ENCODE measurements at regions not wholly inside any gene's neighbourhood (a gene's known extent, or its start where the extent isn't known, plus 50 kb on each side); places are given as distances from the start of the nearest gene placed in this dataset.
"Not testable (repeated sequence)": the region's sequence is repeated elsewhere in the genome, so short reads cannot be mapped to it uniquely, and the experiment has no call there.

DNA sequence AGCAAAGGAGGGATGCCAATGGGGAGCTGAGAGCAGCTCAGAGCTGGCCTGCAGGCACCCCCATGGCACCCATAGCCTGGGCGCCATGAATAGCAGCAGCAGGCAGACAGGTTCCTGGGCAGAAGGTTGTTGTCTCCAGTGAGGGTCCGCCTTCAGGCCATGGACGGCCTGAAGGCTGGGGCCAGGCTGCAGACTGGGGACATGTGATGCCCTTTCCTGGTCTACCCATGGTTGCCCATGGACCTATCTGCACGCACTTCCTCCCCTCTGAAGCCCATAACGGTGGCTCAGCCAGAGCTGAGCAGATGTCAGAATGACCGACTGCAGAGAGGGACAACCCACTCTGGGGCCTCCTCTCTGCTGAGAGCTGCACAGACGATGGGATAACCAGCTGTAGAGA, 256.8 kb downstream of the PLOD2 start:
- DNase-seq (ENCODE audit: low read depth in 4 of 4, low spot score in 2 of 4) = no peak

GRCh38 chr3:145906301-145906700, 254.7 kb downstream of the PLOD2 start:
- DNase-seq (ENCODE audit: low read depth in 4 of 4, low spot score in 2 of 4) = no peak

- no peak for DNase-seq (ENCODE audit: low read depth in 4 of 4, low spot score in 2 of 4)
Measured at GRCh38 chr3:145906755-145907154, 254.2 kb downstream of the PLOD2 start.

GRCh38 chr3:145911016-145911415, 250.0 kb downstream of the PLOD2 start:
- DNase-seq (ENCODE audit: low read depth in 4 of 4, low spot score in 2 of 4) = no peak

- DNase-seq (ENCODE audit: low read depth in 4 of 4, low spot score in 2 of 4) = no peak
Measured at GRCh38 chr3:145915787-145916186, 245.2 kb downstream of the PLOD2 start.

GRCh38 chr3:145927736-145928135, 233.2 kb downstream of the PLOD2 start:
- not testable (repeated sequence) for DNase-seq (ENCODE audit: low read depth in 4 of 4, low spot score in 2 of 4)

GRCh38 chr3:145936971-145937370, 224.0 kb downstream of the PLOD2 start:
- DNase-seq (ENCODE audit: low read depth in 4 of 4, low spot score in 2 of 4) = no peak

DNA sequence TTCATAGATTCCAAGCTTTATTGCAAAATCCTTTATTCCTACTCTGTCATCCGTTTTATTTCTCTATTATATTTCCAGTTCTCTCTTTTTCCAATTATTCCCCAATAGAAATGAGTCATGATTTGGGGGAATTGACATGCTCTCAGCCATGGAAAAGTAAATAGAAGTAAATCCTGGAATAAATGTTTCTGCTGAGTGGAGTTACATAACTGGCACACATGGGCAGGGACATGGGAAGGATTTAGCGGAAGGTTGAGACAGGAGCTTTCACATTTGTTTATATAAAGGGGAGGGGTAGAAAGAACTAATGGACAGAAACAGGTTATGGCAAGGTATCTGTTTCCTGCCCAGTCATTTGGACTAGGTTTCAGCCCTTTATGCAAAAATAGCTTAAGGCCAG, 221.6 kb downstream of the PLOD2 start:
- no peak for DNase-seq (ENCODE audit: low read depth in 4 of 4, low spot score in 2 of 4)

DNA sequence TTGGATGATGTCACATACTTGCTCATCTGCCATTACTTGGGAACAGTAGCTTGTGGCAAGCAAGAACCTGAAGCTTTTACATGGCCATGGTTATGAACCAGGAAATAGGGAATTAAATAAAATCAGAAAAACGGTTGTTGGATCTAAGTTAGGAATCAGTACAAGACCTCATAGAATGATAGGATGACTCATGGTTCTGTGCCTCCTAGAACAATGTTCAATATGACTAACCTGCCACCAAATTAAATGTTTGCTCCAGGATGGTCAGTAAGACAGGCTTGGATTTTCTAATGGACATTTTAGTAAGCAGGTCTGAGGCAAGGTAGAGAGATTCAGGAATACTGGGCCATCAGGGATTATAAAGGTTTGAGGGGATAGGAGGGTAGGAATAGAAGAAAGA, 218.9 kb downstream of the PLOD2 start:
- no peak for DNase-seq (ENCODE audit: low read depth in 4 of 4, low spot score in 2 of 4)

DNA sequence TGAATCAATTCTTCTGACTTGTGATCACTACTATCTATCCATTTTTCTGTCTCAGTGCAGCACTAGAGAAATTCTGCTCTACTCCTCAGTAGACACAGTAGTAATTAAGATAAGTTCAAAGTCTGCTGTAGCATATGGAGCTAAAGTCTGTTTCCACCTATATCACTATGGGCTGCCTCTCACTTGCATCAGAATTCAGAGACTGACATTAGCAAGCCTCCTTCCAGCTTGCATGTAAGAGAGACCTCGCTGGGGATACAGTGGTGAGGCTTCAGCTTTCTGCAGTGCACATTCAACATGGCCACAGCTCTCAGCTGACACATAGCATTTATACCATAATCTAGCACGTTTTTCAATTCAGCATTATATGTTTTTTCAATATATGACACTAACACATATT, 217.0 kb downstream of the PLOD2 start:
- no peak for DNase-seq (ENCODE audit: low read depth in 4 of 4, low spot score in 2 of 4)

DNA sequence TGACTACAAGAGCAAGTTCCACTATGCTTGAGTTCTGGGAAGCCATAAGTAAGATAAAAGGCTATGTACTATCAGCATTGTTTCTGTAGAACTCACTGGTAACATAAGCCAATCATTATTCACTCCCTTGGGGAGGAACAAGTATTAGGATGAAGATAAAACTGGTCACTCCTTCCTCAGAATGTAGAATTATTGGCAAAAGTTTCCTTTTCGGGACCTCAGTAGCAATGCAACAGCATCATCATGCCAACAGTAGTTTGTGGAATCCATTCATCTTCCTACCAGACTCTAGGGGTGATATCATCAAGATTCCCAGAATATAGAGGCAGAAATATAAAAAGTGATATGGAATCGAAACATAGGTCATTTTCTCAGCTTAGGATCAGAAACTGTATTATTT, 209.5 kb downstream of the PLOD2 start:
- DNase-seq (ENCODE audit: low read depth in 4 of 4, low spot score in 2 of 4) = no peak

DNA sequence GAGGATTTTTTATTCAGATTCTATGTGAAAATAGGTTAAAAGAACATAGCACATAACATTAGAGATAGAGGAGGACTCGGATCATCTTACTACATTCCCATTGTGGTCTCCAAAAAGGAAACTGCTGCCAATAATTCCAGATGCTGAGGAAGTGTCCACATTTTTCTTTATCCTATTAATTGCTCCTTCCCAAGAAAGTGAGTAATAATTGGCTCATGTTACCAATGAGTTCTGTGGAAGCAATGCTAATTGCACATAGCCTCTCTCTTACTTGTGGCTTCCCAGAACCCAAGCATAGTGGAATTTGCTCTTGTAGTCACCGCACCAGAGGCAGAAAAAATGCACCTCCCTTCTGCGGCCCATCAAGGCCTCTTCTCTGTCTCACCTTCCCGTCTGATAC, 208.4 kb downstream of the PLOD2 start:
- DNase-seq (ENCODE audit: low read depth in 4 of 4, low spot score in 2 of 4) = no peak

- no peak for DNase-seq (ENCODE audit: low read depth in 4 of 4, low spot score in 2 of 4)
Measured at GRCh38 chr3:145953316-145953715, 207.7 kb downstream of the PLOD2 start.

- no peak for DNase-seq (ENCODE audit: low read depth in 4 of 4, low spot score in 2 of 4)
Measured at GRCh38 chr3:145959457-145960088, 201.4 kb downstream of the PLOD2 start.

- DNase-seq (ENCODE audit: low read depth in 4 of 4, low spot score in 2 of 4) = no peak
Measured at GRCh38 chr3:145963111-145963510, 197.9 kb downstream of the PLOD2 start.

DNA sequence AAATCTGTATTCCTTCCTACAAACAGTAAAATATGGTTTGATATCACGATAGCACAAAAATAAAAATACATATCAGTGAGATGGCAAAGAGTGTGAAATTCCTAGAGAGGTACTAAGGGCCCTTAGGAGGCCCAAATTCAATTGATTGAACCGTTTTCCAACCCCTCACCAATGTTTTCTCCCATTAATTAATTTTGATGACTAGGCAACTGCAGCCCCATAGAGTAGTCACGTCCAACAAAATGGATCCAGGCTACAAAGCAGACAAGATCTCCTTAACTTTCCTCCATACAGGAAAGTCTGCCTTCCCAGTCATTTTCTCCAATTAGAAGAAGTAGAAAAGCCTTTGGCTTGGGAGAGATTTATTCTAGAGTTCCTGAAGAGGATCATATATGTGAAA, 193.9 kb downstream of the PLOD2 start:
- no peak for DNase-seq (ENCODE audit: low read depth in 4 of 4, low spot score in 2 of 4)

DNA sequence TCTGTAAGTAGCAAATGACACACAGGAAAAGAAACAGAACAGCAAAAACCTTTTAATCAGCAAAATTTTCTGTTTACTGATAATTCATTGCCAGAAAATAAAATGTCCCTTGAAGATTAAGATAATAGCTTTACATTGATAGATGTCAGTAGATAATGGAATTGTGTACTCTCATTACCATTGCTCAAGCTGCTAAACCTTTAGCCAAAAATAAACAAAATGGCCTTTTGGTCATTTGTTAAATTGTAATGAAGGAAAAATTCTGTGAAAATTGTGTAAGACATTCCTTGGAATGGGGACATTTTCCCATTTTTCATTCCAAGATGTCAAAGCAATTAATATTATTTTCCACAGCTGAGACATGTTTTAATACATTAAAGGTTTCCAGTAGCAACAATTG, 189.8 kb downstream of the PLOD2 start:
- no peak for DNase-seq (ENCODE audit: low read depth in 4 of 4, low spot score in 2 of 4)

- DNase-seq (ENCODE audit: low read depth in 4 of 4, low spot score in 2 of 4) = no peak
Measured at GRCh38 chr3:145972851-145973250, 188.1 kb downstream of the PLOD2 start.

DNA sequence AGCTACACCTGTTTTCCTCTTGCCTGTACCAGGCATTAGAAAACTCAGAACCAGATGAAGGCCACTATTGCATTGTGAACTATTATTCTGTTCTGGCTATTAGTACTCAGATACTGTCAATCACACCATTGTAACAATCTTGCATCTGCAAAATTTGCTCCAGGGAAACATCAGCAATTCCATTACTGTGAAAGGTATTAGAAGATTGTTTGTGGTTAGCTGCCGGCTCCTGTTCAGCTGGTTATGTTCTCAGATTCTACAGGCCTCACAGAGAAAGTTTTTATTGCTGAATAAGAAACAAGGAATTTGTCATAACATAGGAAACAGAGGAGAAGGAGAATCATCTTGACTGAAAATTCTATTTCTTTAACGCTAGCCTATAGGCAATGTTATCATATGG, 179.9 kb downstream of the PLOD2 start:
- no peak for DNase-seq (ENCODE audit: low read depth in 4 of 4, low spot score in 2 of 4)

GRCh38 chr3:145983101-145983500, 177.9 kb downstream of the PLOD2 start:
- DNase-seq (ENCODE audit: low read depth in 4 of 4, low spot score in 2 of 4) = no peak
